SK-N-SH (cell line): ENCODE measurements at regions not wholly inside any gene's neighbourhood (a gene's known extent, or its start where the extent isn't known, plus 50 kb on each side); places are given as distances from the start of the nearest gene placed in this dataset.
"Not testable (repeated sequence)": the region's sequence is repeated elsewhere in the genome, so short reads cannot be mapped to it uniquely, and the experiment has no call there.

Experiments
- CTCF ChIP-seq: fragments of 200-600 bp; sonication (generic); IDR thresholded peaks from 2 replicates; pipeline ENCODE4 v1.6.1; 2017; ENCODE audit warnings: antibody characterized with exemption, mild to moderate bottlenecking, moderate library complexity
- EP300 ChIP-seq, 2 experiments: IDR thresholded peaks; 2 replicates each; pipeline versions ENCODE4 v1.4.0 to v1.6.1; 2012; ENCODE audit warnings: borderline replicate concordance in 1 of 2, low read depth in 1 of 2, low read length in 1 of 2
- JUND ChIP-seq: IDR thresholded peaks from 2 replicates; pipeline ENCODE4 v1.4.0; 2012
- MEF2A ChIP-seq: IDR thresholded peaks from 2 replicates; pipeline ENCODE4 v1.4.0; 2012; ENCODE audit warnings: low read depth, borderline replicate concordance
- NFIC ChIP-seq: IDR thresholded peaks from 2 replicates; pipeline ENCODE4 v1.4.0; 2012; ENCODE audit warnings: borderline replicate concordance
- NRF1 ChIP-seq: IDR thresholded peaks from 2 replicates; pipeline ENCODE4 v1.6.1; 2012; ENCODE audit warnings: low read depth, mild to moderate bottlenecking, low read length
- PBX3 ChIP-seq: IDR thresholded peaks from 2 replicates; pipeline ENCODE4; 2012
- POLR2AphosphoS5 ChIP-seq: IDR thresholded peaks from 2 replicates; pipeline ENCODE4 v1.6.1; 2012; ENCODE audit warnings: low read depth, low read length
- RCOR1 ChIP-seq: fragments of 150-350 bp; IDR thresholded peaks from 2 replicates; pipeline ENCODE4 v1.6.1; 2017; ENCODE audit warnings: antibody characterized with exemption, low read length
- RXRA ChIP-seq: IDR thresholded peaks from 2 replicates; pipeline ENCODE4 v1.4.0; 2012; ENCODE audit warnings: low read depth, mild to moderate bottlenecking, borderline replicate concordance
- SIN3A ChIP-seq: IDR thresholded peaks from 2 replicates; pipeline ENCODE4 v1.6.1; 2012; ENCODE audit warnings: low read depth, mild to moderate bottlenecking, low read length, moderate library complexity, borderline replicate concordance
- TCF12 ChIP-seq: IDR thresholded peaks from 2 replicates; pipeline ENCODE4 v1.4.0; 2012
- USF2 ChIP-seq: fragments of 150-350 bp; IDR thresholded peaks from 2 replicates; pipeline ENCODE4 v1.6.1; 2017; ENCODE audit warnings: antibody characterized with exemption, low read length, low read depth, borderline replicate concordance
- ZBTB33 ChIP-seq: IDR thresholded peaks from 2 replicates; pipeline ENCODE4 v1.4.0; 2012; ENCODE audit warnings: low read depth, borderline replicate concordance

GRCh38 chr22:17298805-17299502 lies 70.3 kb upstream of the CECR2 start:
- not testable (repeated sequence) for TF ChIP-seq MEF2A; PBX3; USF2; ZBTB33; CTCF; JUND; TCF12; EP300 (IDR thresholded peaks at IDR 0.05; ENCODE audit: borderline replicate concordance in 1 of 2, low read depth in 1 of 2, low read length in 1 of 2); SIN3A; NFIC; RCOR1; NRF1; RXRA; POLR2AphosphoS5
